ENCODE measurements at regions not wholly inside any gene's neighbourhood (a gene's known extent, or its start where the extent isn't known, plus 50 kb on each side); places are given as distances from the start of the nearest gene placed in this dataset.

- WGBS (ENCODE audit: extremely low coverage, insufficient read length, low lambda C conversion rate): no CpG with 5 or more reads among the region's 5 CpGs
Observed at GRCh38 chr9:16238623-16239138, 631.8 kb downstream of the BNC2 start.

More at GRCh38 chr9:16238623-16239138, 631.8 kb downstream of the BNC2 start:
- no peak overlapping the region for H3K27ac ChIP-seq (ENCODE audit: insufficient read length, low read depth, low read length)
- Mint-ChIP-seq H3K27me3 (ENCODE audit: low read depth) (0 out of 2 replicates have a peak, but pooled peaks cover under 1% of the 10 kb centered on the region), H3K9me3 (no peaks in the 10 kb centered on the region), H3K27ac (no peak overlapping the region), H3K36me3 (ENCODE audit: insufficient read depth in 1 of 3, low read depth in 3 of 3) (peaks cover 0 to 2% (median 0%) of the 10 kb centered on the region in 3 experiments; a peak in 2 of 7 replicates), H3K4me3 (no peak overlapping the region), H3K4me1 (peaks cover 7 to 15% of the 10 kb centered on the region in 2 experiments)
- no peaks in the 10 kb centered on the region for H3K79me2 ChIP-seq (ENCODE audit: insufficient read depth, low read length)
- no peak overlapping the region for H2BK120ac ChIP-seq (ENCODE audit: low read depth, low read length, poor library complexity, severe bottlenecking)
- H4K91ac ChIP-seq (ENCODE audit: insufficient read length, low read depth, low read length): no peak overlapping the region
- no peaks in the 10 kb centered on the region for H3K27me3 ChIP-seq (ENCODE audit: insufficient read depth, low read length)
- H4K8ac ChIP-seq (replicated peaks; ENCODE audit: insufficient read length, low read depth, low read length): no peak overlapping the region
- H2AK5ac ChIP-seq (ENCODE audit: insufficient read length, low read length): no peak overlapping the region
- no peak overlapping the region for H3K14ac ChIP-seq (ENCODE audit: insufficient read depth, low read length)
- H2AFZ ChIP-seq (ENCODE audit: low read length): no peak overlapping the region
- H3K23me2 ChIP-seq (ENCODE audit: insufficient read length, low read depth, low read length, poor library complexity, severe bottlenecking): no peaks in the 10 kb centered on the region
- H3K23ac ChIP-seq (ENCODE audit: insufficient read length, low read depth, low read length): no peak overlapping the region
- H2BK15ac ChIP-seq (ENCODE audit: low read depth, low read length): no peak overlapping the region
- H3K4me1 ChIP-seq (ENCODE audit: insufficient read depth, low read length): peaks cover 3% of the 10 kb centered on the region
- no peak overlapping the region for H2BK20ac ChIP-seq (ENCODE audit: low read depth, low read length, poor library complexity, severe bottlenecking)
- no peak overlapping the region for H2BK5ac ChIP-seq (ENCODE audit: insufficient read length, low read length)
- H3K79me1 ChIP-seq (ENCODE audit: insufficient read depth, low read depth, low read length, poor library complexity, severe bottlenecking): no peaks in the 10 kb centered on the region
- H3K56ac ChIP-seq (ENCODE audit: insufficient read length, low read depth, low read length): no peak overlapping the region
- no peak overlapping the region for H3K18ac ChIP-seq (ENCODE audit: insufficient read length, low read depth, low read length)
- no peak overlapping the region for H3K9ac ChIP-seq (ENCODE audit: extremely low read depth, insufficient read length, low read length)
- DNase-seq: no peak
- no peaks in the 10 kb centered on the region for H4K20me1 ChIP-seq (ENCODE audit: control insufficient read depth, insufficient read depth, insufficient read length)
- H3K4me2 ChIP-seq (ENCODE audit: insufficient read depth, insufficient read length, low read length): no peak overlapping the region
- H2BK12ac ChIP-seq (ENCODE audit: insufficient read length, low read depth, low read length): no peak overlapping the region
- no peak overlapping the region for H3T11ph ChIP-seq (ENCODE audit: low read length)
- H3K4ac ChIP-seq (ENCODE audit: low read depth, low read length): no peak overlapping the region
- no peak for TF ChIP-seq CTCF (conservative IDR thresholded peaks at IDR 0.05)
- H3K9me3 ChIP-seq (ENCODE audit: control insufficient read depth, low read depth, low read length): no peaks in the 10 kb centered on the region
- no peak overlapping the region for H4K5ac ChIP-seq (ENCODE audit: insufficient read length, low read depth, low read length)
